ENCODE measurements at regions not wholly inside any gene's neighbourhood (a gene's known extent, or its start where the extent isn't known, plus 50 kb on each side); places are given as distances from the start of the nearest gene placed in this dataset.

DNA sequence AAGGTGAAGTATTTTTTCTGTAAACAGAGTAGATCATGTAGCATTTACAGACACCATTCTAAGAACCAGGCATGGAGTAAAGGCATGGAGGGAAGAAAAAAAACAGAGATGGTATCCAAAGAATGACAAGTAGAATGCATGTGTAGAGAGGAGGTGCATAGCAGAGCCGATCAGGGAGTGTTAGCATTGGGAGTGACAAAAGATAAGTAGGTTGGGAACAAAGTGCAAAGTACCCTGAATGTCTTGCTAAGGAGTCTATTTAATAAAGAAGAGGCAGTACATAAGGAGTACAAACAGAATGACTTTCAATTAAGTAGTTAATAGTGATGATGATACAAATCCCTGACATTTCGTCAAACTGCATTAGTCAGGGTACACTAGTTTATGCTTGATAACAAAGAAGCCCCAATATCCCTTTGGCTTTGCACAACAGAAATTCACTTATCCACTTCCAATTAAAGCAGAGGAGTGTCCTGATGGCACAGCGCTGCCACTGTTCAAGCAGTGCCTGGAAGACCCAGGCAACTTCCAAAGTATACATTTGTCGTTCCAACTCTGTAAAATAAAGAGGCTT lies 371.5 kb downstream of the TNS3 start:
- Histone ChIP-seq H3K27ac (ENCODE audit: control insufficient read depth, insufficient read depth) (no peak overlapping the region), H3K36me3 (ENCODE audit: control insufficient read depth in 2 of 2, insufficient read depth in 2 of 2, low read length in 1 of 2) (no peaks in the 10 kb centered on the region), H3K27me3 (replicated peaks in 1 of 2; ENCODE audit: control insufficient read depth in 2 of 2, insufficient read depth in 2 of 2, low read length in 1 of 2) (no peaks in the 10 kb centered on the region), H3K4me2 (ENCODE audit: control insufficient read depth, insufficient read depth) (no peak overlapping the region), H4K20me1 (ENCODE audit: control insufficient read depth, insufficient read depth) (no peaks in the 10 kb centered on the region), H3K9ac (ENCODE audit: control insufficient read depth, insufficient read depth, low read length) (no peak overlapping the region), H3K9me3 (replicated peaks; ENCODE audit: control insufficient read depth, insufficient read depth, low read length) (no peaks in the 10 kb centered on the region), H2AFZ (ENCODE audit: control insufficient read depth, low read depth, low read length) (no peak overlapping the region), H3K4me1 (ENCODE audit: control insufficient read depth, insufficient read depth, low read length) (no peaks in the 10 kb centered on the region), H3K79me2 (ENCODE audit: control insufficient read depth, insufficient read depth, low read length) (no peaks in the 10 kb centered on the region), H3K4me3 (no peak overlapping the region)
- CTCF ChIA-PET = interaction anchor here (0.5 to 0.9 kb wide), 2 partner anchors 9 to 73 kb away, joined by 3 read pairs; no protein-coding TSS in a partner anchor
- no TSS peak for BruUV-seq (replicated peaks)
- FAIRE-seq (no peak), DNase-seq (ENCODE audit: low read depth, low spot score) (no peak), ATAC-seq (no peak)
- RAD21 ChIA-PET (ENCODE audit: unreplicated experiment) = no interaction called here
- intact Hi-C loops (cut with micrococcal nuclease; ENCODE audit: unreplicated experiment) = no loop called here
- POLR2A ChIA-PET = no interaction called here
- in situ Hi-C loops (cut with MboI) = no loop called here
- SMC1A ChIA-PET (ENCODE audit: uncharacterized antibody, unreplicated experiment) = no interaction called here
- 0% methylated on average over 4 of the region's 4 CpGs for WGBS (ENCODE audit: insufficient coverage, insufficient replicate concordance, low lambda C conversion rate, missing lambda C conversion rate)
- no peak for TF ChIP-seq KDM1A (IDR thresholded peaks at IDR 0.05; ENCODE audit: borderline replicate concordance)
- no peak for TF ChIP-seq SMAD5 (IDR thresholded peaks at IDR 0.05; ENCODE audit: low read depth)
- no peak for TF ChIP-seq GATAD2B (conservative IDR thresholded peaks at IDR 0.05; ENCODE audit: low read depth)

DNA sequence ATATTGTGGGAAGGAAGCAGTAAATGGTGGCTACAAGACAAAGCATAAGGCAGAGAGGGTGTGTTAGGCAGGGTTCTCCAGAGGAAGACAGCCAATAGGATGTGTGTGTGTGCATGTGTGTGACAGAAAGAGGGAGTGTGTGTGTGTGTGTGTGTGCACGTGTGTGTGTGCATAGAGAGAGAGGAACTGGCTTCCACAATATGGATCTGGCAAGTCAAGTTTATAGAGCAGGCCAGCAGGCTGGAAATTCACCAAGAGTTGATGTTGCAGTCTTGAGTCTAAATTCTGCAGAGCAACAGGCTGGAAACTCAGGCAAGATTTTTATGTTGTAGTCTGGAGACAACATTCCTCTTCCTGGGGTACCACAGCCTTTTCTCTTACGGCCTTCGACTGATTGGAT lies 374.0 kb downstream of the TNS3 start:
- H3K4me3 ChIP-seq = no peak overlapping the region
- RAD21 ChIA-PET (ENCODE audit: unreplicated experiment) = no interaction called here
- H3K9ac ChIP-seq (ENCODE audit: control insufficient read depth, insufficient read depth, low read length) = no peak overlapping the region
- BruUV-seq (replicated peaks) = no TSS peak
- POLR2A ChIA-PET = no interaction called here
- no peak overlapping the region for H3K4me2 ChIP-seq (ENCODE audit: control insufficient read depth, insufficient read depth)
- no peaks in the 10 kb centered on the region for H3K79me2 ChIP-seq (ENCODE audit: control insufficient read depth, insufficient read depth, low read length)
- DNase-seq (ENCODE audit: low read depth, low spot score) (no peak), FAIRE-seq (no peak), ATAC-seq (no peak)
- SMC1A ChIA-PET (ENCODE audit: uncharacterized antibody, unreplicated experiment) = no interaction called here
- intact Hi-C loops (cut with micrococcal nuclease; ENCODE audit: unreplicated experiment) (no loop called here), in situ Hi-C loops (cut with MboI) (no loop called here)
- H3K36me3 ChIP-seq (ENCODE audit: control insufficient read depth in 2 of 2, insufficient read depth in 2 of 2, low read length in 1 of 2) = no peaks in the 10 kb centered on the region
- WGBS (ENCODE audit: insufficient coverage, insufficient replicate concordance, low lambda C conversion rate, missing lambda C conversion rate) = 26% methylated on average over 3 of the region's 3 CpGs
- no peak overlapping the region for H3K27ac ChIP-seq (ENCODE audit: control insufficient read depth, insufficient read depth)
- H2AFZ ChIP-seq (ENCODE audit: control insufficient read depth, low read depth, low read length) = no peak overlapping the region
- no peaks in the 10 kb centered on the region for H3K27me3 ChIP-seq (replicated peaks in 1 of 2; ENCODE audit: control insufficient read depth in 2 of 2, insufficient read depth in 2 of 2, low read length in 1 of 2)
- H3K4me1 ChIP-seq (ENCODE audit: control insufficient read depth, insufficient read depth, low read length) = no peaks in the 10 kb centered on the region
- no peaks in the 10 kb centered on the region for H3K9me3 ChIP-seq (replicated peaks; ENCODE audit: control insufficient read depth, insufficient read depth, low read length)
- TF ChIP-seq, protein P1, sequence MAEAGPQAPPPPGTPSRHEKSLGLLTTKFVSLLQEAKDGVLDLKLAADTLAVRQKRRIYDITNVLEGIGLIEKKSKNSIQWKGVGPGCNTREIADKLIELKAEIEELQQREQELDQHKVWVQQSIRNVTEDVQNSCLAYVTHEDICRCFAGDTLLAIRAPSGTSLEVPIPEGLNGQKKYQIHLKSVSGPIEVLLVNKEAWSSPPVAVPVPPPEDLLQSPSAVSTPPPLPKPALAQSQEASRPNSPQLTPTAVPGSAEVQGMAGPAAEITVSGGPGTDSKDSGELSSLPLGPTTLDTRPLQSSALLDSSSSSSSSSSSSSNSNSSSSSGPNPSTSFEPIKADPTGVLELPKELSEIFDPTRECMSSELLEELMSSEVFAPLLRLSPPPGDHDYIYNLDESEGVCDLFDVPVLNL (IDR thresholded peaks at IDR 0.05; ENCODE audit: low read depth, low read length) = no peak
- TF ChIP-seq NRF1 (conservative IDR thresholded peaks at IDR 0.05; ENCODE audit: low read depth, low read length) (no peak), NR2C2 (IDR thresholded peaks at IDR 0.05; ENCODE audit: borderline replicate concordance, control insufficient read depth, insufficient read length, low read depth) (no peak), ZNF207 (IDR thresholded peaks at IDR 0.05; ENCODE audit: borderline replicate concordance) (no peak), SP1 (IDR thresholded peaks at IDR 0.05; ENCODE audit: low read depth, low read length) (no peak), NR2F1 (conservative IDR thresholded peaks at IDR 0.05) (no peak), ATF7 (IDR thresholded peaks at IDR 0.05; ENCODE audit: low read depth) (no peak), EP300 (IDR thresholded peaks at IDR 0.05; ENCODE audit: borderline replicate concordance in 1 of 2, control insufficient read depth in 1 of 2, low read depth in 2 of 2, low read length in 2 of 2) (no peak), PAX8 (IDR thresholded peaks at IDR 0.05) (no peak), ZNF622 (IDR thresholded peaks at IDR 0.05) (no peak), CEBPB (IDR thresholded peaks at IDR 0.05; ENCODE audit: borderline replicate concordance in 1 of 2, low read depth in 2 of 2, low read length in 2 of 2) (no peak), STAT3 (IDR thresholded peaks at IDR 0.05; ENCODE audit: low read depth, low read length) (no peak)
- TF ChIP-seq, protein P2, sequence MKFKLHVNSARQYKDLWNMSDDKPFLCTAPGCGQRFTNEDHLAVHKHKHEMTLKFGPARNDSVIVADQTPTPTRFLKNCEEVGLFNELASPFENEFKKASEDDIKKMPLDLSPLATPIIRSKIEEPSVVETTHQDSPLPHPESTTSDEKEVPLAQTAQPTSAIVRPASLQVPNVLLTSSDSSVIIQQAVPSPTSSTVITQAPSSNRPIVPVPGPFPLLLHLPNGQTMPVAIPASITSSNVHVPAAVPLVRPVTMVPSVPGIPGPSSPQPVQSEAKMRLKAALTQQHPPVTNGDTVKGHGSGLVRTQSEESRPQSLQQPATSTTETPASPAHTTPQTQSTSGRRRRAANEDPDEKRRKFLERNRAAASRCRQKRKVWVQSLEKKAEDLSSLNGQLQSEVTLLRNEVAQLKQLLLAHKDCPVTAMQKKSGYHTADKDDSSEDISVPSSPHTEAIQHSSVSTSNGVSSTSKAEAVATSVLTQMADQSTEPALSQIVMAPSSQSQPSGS (IDR thresholded peaks at IDR 0.05; ENCODE audit: low read length) = no peak
- CTCF ChIA-PET = no interaction called here
- no peaks in the 10 kb centered on the region for H4K20me1 ChIP-seq (ENCODE audit: control insufficient read depth, insufficient read depth)
